CD4-positive, alpha-beta T cell (primary cell): ENCODE measurements at regions not wholly inside any gene's neighbourhood (a gene's known extent, or its start where the extent isn't known, plus 50 kb on each side); places are given as distances from the start of the nearest gene placed in this dataset.

Experiments used
- ATAC-seq: fragments of 200-7000 bp; cut with Tn5 transposase; one replicate; pipeline ENCODE4 v1.10.0; 2022; ENCODE audit warnings: mild to moderate bottlenecking; ENCODE audit not compliant: poor library complexity
- CTCF ChIA-PET: fragments of 350-600 bp; sonication (Branson Sonifier 250); formaldehyde crosslinking; loops from one replicate; lab custom pipeline; 2021; ENCODE audit warnings: antibody characterized with exemption, inconsistent platforms; lab: Charles Lee
- POLR2A ChIA-PET: fragments of 350-600 bp; sonication (Branson Sonifier 250); formaldehyde crosslinking; loops from one replicate; lab custom pipeline; 2021; ENCODE audit warnings: antibody characterized with exemption, inconsistent platforms; lab: Charles Lee
- DNase-seq, 14 experiments: peaks; one replicate each; pipeline ENCODE4 v3.0.0-alpha.2; 2013 to 2020; ENCODE audit warnings: mixed read lengths in 2 of 14
- H3K27ac ChIP-seq, 2 donors: one replicate each; pipeline versions ENCODE4 v1.5.1 to v1.7.0; 2013; ENCODE audit warnings: low read length in 2 of 2, low read depth in 1 of 2, mild to moderate bottlenecking in 1 of 2
- H3K27me3 ChIP-seq, 2 experiments: 1 replicate in 1 of 2; 2 replicates in 1 of 2; pipeline versions ENCODE4 v1.6.1 to v1.7.0; 2013; ENCODE audit warnings: low read length in 2 of 2, control low read depth in 1 of 2, mild to moderate bottlenecking in 1 of 2, moderate library complexity in 1 of 2; ENCODE audit not compliant: insufficient read depth in 2 of 2, control insufficient read depth in 1 of 2
- H3K36me3 ChIP-seq: one replicate; pipeline ENCODE4 v1.6.1; 2013; ENCODE audit warnings: low read length, control low read depth; ENCODE audit not compliant: insufficient read depth
- H3K4me1 ChIP-seq: one replicate; pipeline ENCODE4 v1.6.1; 2013; ENCODE audit warnings: low read length, control low read depth; ENCODE audit not compliant: insufficient read depth
- H3K4me3 ChIP-seq: one replicate; pipeline ENCODE4 v1.5.1; 2013; ENCODE audit warnings: mild to moderate bottlenecking, low read length, moderate library complexity
- H3K9me3 ChIP-seq, 2 experiments: 1 replicate in 1 of 2; 2 replicates in 1 of 2; pipeline versions ENCODE4 v1.6.1 to v1.7.0; 2013; ENCODE audit warnings: low read length in 2 of 2, mild to moderate bottlenecking in 2 of 2, control low read depth in 1 of 2, moderate library complexity in 1 of 2; ENCODE audit not compliant: control insufficient read depth in 1 of 2, insufficient read depth in 1 of 2
- H3K27ac Mint-ChIP-seq: one replicate; pipeline ENCODE4 v1.8.0; 2020; ENCODE audit warnings: mixed read lengths
- H3K27me3 Mint-ChIP-seq: one replicate; pipeline ENCODE4 v1.8.0; 2021; ENCODE audit warnings: mixed read lengths
- H3K36me3 Mint-ChIP-seq: one replicate; pipeline ENCODE4 v1.8.0; 2021; ENCODE audit warnings: low read depth, mixed read lengths
- H3K4me1 Mint-ChIP-seq: one replicate; pipeline ENCODE4 v1.8.0; 2021; ENCODE audit warnings: low read depth, mixed read lengths
- H3K4me3 Mint-ChIP-seq: one replicate; pipeline ENCODE4 v1.8.0; 2020; ENCODE audit warnings: mild to moderate bottlenecking, mixed read lengths
- H3K9me3 Mint-ChIP-seq: one replicate; pipeline ENCODE4 v1.8.0; 2020; ENCODE audit warnings: mixed read lengths
- intact Hi-C, 2 experiments: fragments of 100-400 bp; cut with DNase I in 1 of 2; cut with micrococcal nuclease in 1 of 2; formaldehyde crosslinking; loops; one replicate each; pipeline versions ENCODE4 v1.15.1 to v1.9.0; 2023 to 2025; cut with DNase I, micrococcal nuclease
- TF ChIP-seq, protein P1 (sequence below): fragments of 200-600 bp; IDR thresholded peaks from one replicate; pipeline ENCODE4 v1.8.0; 2022; ENCODE audit warnings: antibody characterized with exemption, mild to moderate bottlenecking

DNA sequence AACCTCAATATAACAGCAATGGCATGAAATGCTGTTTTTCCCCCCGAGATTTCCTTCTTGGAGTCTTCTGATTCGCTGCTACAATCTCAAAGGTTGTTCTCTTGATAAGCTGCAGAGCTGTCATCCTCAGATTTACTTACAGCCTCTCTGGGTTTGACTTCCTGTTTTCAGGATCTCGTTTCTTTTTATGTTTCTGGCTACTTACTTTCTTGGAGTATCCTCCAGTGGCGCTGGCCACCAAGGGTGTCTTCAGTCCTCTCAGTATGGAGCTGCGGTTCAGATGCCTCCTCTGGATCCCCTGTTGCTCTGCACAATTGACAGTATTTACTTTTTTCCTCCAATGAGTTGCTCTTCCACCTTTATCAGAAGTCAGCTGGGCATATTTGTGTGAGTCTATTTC is 152.0 kb upstream of the TMEM72 start:
- POLR2A ChIA-PET: no interaction called here
- Mint-ChIP-seq H3K4me3 (no peak overlapping the region), H3K9me3 (no peaks in the 10 kb centered on the region), H3K27me3 (peaks cover 4% of the 10 kb centered on the region), H3K4me1 (no peaks in the 10 kb centered on the region), H3K36me3 (no peaks in the 10 kb centered on the region), H3K27ac (no peak overlapping the region)
- DNase-seq (no peak), ATAC-seq (no peak)
- Histone ChIP-seq H3K4me3 (no peak overlapping the region), H3K27me3 (peaks cover 3% of the 10 kb centered on the region in 2 experiments), H3K4me1 (no peaks in the 10 kb centered on the region), H3K9me3 (no peaks in the 10 kb centered on the region), H3K27ac (no peak overlapping the region), H3K36me3 (no peaks in the 10 kb centered on the region)
- TF ChIP-seq, protein P1, sequence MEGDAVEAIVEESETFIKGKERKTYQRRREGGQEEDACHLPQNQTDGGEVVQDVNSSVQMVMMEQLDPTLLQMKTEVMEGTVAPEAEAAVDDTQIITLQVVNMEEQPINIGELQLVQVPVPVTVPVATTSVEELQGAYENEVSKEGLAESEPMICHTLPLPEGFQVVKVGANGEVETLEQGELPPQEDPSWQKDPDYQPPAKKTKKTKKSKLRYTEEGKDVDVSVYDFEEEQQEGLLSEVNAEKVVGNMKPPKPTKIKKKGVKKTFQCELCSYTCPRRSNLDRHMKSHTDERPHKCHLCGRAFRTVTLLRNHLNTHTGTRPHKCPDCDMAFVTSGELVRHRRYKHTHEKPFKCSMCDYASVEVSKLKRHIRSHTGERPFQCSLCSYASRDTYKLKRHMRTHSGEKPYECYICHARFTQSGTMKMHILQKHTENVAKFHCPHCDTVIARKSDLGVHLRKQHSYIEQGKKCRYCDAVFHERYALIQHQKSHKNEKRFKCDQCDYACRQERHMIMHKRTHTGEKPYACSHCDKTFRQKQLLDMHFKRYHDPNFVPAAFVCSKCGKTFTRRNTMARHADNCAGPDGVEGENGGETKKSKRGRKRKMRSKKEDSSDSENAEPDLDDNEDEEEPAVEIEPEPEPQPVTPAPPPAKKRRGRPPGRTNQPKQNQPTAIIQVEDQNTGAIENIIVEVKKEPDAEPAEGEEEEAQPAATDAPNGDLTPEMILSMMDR: no peak
- intact Hi-C loops: no loop called here
- CTCF ChIA-PET: no interaction called here

DNA sequence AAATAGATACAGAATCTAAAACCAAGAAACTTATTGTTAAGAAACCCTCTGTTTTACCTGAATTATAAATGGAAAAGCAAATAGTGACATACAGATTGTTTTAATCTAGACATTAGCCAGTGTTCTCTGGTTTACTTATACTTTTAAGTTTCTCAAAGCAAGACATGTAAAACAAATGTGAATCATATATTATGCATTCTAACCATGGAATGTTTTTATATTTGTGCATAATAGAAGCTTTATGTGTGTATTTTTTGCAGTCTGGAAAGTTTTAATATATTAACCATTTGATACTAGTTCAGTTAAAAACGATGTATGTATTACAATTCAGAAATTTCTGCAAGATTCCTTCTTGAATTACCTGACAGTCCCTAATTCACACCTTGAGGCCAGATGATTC is 150.6 kb upstream of the TMEM72 start:
- H3K9me3 ChIP-seq: no peaks in the 10 kb centered on the region
- H3K27ac ChIP-seq: no peak overlapping the region
- no peak overlapping the region for H3K4me3 ChIP-seq
- H3K27me3 Mint-ChIP-seq: peaks cover 4% of the 10 kb centered on the region
- H3K4me1 ChIP-seq: no peaks in the 10 kb centered on the region
- H3K9me3 Mint-ChIP-seq: no peaks in the 10 kb centered on the region
- H3K27ac Mint-ChIP-seq: no peak overlapping the region
- ATAC-seq (no peak), DNase-seq (no peak)
- CTCF ChIA-PET: no interaction called here
- H3K4me3 Mint-ChIP-seq: no peak overlapping the region
- TF ChIP-seq, protein P1: no peak
- peaks cover 3% of the 10 kb centered on the region in 2 experiments for H3K27me3 ChIP-seq
- POLR2A ChIA-PET: no interaction called here
- intact Hi-C loops: no loop called here
- H3K4me1 Mint-ChIP-seq: no peaks in the 10 kb centered on the region
- no peaks in the 10 kb centered on the region for H3K36me3 Mint-ChIP-seq
- H3K36me3 ChIP-seq: no peaks in the 10 kb centered on the region

DNA sequence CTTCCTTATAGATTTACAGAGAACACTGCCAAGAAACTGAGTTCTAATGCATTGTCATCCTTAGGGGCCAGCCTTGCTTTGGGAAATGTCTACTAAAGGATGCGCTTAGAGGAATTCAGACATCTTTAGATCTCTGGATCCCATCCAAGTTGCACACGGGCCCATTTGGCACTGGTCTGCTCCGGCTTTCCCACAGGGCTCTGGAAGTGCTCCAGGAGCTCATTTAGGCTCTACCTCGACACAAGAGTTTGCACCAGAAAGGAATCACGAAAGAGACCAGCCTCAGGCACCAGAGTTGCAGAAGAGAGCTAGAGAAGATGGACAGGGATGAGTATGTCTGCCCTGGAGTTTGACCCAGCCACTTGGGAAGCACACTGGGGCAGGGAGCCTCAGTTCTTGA is 150.1 kb upstream of the TMEM72 start:
- ChIA-PET POLR2A (no interaction called here), CTCF (no interaction called here)
- TF ChIP-seq, protein P1: no peak
- Mint-ChIP-seq H3K4me3 (no peak overlapping the region), H3K27me3 (peaks cover 4% of the 10 kb centered on the region), H3K4me1 (no peaks in the 10 kb centered on the region), H3K9me3 (no peaks in the 10 kb centered on the region), H3K27ac (no peak overlapping the region), H3K36me3 (no peaks in the 10 kb centered on the region)
- Histone ChIP-seq H3K27ac (no peak overlapping the region), H3K4me1 (no peaks in the 10 kb centered on the region), H3K36me3 (no peaks in the 10 kb centered on the region), H3K27me3 (peaks cover 3% of the 10 kb centered on the region in 2 experiments), H3K4me3 (no peak overlapping the region), H3K9me3 (peaks cover 0 to under 1% of the 10 kb centered on the region in 2 experiments)
- ATAC-seq (no peak), DNase-seq (no peak)
- intact Hi-C loops: no loop called here
